HG02981 (cell line): ENCODE measurements at regions not wholly inside any gene's neighbourhood (a gene's known extent, or its start where the extent isn't known, plus 50 kb on each side); places are given as distances from the start of the nearest gene placed in this dataset.
"Not testable (repeated sequence)": the region's sequence is repeated elsewhere in the genome, so short reads cannot be mapped to it uniquely, and the experiment has no call there.

Experiments
- ATAC-seq: cut with Tn5 transposase; IDR thresholded peaks from one replicate; pipeline ENCODE4 v1.9.1; 2021; ENCODE audit warnings: mild to moderate bottlenecking, moderate library complexity; ENCODE audit not compliant: unreplicated experiment

DNA sequence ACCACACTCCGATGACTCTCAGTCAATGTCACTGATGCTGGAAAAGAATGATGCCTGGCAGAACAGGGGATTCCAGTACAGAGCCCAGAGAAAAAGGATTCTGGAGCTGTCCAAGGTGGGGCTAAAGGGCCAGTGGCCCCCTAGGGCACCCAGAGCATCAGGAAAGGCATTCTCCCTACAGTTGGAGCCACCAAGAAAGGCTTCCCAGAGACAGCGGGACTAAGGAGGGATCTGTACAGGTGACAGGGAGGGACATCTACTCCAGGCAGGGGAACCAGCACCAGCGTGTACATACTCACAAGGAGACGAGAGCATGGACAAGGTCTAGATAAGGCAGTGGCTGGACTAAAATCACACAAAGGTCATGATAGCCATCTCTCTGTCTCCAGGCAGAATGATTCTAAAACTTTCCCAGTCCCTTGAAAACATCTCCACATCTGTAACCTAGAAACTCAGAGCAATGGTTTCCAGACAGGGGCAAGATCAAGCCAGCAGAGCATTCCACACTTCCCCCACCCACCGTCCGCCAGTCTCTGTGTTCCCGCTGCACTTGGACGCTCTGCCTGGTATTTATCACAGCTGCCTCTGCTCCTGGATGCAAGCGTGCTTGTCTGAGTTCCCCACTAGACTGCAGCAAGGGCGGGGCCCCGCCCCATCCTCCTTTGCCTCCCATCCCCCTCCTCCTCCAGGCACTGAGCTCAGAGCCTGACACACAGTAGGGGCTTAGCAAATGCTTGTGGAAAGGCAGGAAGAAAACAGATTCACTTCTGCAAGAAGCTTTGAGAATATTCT is 111.6 kb upstream of the ZC3H12A start:
- no peak for ATAC-seq

DNA sequence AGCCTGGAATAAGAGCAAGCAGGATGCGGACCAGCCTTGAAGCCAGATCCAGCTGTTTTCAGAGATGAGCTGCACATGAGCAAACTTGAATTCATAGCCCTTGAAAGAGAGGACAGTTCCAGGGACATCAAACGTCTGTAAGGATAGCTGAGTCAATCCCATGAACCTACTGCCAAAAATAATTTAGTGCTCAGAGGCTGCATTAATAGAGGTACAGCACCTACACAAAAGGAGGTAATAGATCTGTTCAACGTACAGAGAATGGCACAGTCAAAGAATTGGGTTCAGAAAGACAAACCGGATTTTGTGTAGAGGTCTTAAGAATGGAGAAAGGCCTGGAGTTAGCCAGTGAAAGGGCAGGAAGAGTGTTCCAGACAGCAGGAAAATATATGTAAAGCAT is 110.8 kb upstream of the ZC3H12A start:
- ATAC-seq: no peak

- ATAC-seq: not testable (repeated sequence)
These were observed 105.6 kb upstream of the ZC3H12A start for GRCh38 chr1:37368665-37369315.

DNA sequence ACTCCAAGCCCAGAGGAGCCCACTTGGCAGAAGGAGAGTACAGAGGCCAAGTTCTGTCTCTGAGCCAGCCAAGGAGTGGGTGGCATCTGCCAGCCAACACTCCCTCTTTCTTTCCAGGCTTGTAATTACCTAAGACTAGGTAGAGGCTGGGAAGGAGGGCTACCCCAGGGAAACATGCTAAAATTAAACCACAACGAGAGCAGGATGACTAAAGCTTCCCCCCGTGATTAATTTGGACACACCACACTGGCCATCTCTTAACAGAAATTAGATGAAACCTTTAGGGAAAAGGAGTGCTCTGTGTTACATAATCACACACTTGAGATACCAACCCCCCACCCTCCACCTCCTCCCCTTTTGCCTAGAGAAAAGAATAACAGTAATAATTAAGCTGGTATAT is 102.1 kb upstream of the ZC3H12A start:
- ATAC-seq: no peak

GRCh38 chr1:37372711-37373110 is 101.7 kb upstream of the ZC3H12A start:
- no peak for ATAC-seq

DNA sequence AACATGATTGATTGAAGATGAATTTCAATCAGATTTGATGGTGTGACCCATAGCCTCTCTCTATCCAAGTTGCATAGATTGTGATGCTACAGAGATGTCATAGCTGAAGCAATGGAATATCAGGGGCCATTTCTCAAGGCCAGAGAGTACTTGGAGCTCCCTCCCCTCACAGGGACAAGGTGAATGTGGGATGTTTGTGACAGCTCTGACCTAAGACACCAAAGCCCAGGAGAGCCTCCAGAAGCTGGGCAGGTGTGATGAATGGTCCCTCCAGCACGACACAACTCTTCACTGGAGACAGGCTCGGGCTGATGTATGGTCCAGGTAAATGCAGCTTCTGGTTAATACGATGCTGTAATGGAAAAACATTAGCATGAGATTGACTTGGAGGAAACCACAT is 101.0 kb upstream of the ZC3H12A start:
- ATAC-seq: no peak

DNA sequence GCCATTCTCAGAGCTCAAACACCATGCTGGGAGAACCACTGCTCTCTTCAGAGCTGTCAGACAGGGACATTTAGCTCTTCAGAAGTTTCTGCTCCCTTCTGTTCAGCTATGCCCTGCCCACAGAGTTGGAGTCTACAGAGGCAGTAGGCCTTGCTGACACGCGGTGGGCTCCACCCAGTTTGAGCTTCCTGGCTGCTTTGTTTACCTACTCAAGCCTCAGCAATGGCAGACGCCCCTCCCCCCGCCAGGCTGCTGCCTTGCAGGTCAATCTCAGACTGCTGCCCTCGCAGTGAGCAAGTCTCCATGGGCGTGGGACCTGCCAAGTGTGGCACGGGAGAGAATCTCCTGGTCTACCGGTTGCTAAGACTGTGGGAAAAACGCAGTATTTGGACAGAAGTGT is 93.8 kb upstream of the ZC3H12A start:
- not testable (repeated sequence) for ATAC-seq

DNA sequence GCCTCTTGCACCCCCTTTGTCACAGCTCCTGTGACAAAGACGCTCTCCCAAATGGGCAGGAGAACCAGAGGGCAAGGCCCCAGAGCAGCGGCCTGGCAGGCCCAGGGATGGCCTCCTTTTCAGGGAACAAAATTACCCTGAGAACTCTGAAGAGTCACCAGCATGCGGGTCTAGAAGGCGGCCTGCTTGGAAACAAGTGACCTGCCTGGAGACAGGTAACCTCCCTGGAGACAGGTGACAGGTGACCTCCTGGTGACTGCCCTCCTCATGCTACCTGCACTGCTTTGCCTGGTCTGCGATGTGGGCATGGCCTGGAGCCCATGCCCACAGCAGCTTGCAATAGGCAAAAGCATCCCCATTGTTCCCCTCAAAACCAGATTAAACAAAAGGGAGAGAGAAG is 86.5 kb upstream of the ZC3H12A start:
- ATAC-seq: no peak

GRCh38 chr1:37389327-37389726 is 85.1 kb upstream of the ZC3H12A start:
- ATAC-seq: no peak

GRCh38 chr1:37391211-37392011 is 83.0 kb upstream of the ZC3H12A start:
- ATAC-seq: no peak

- ATAC-seq: no peak
These were observed 82.3 kb upstream of the ZC3H12A start for GRCh38 chr1:37392051-37392450.

DNA sequence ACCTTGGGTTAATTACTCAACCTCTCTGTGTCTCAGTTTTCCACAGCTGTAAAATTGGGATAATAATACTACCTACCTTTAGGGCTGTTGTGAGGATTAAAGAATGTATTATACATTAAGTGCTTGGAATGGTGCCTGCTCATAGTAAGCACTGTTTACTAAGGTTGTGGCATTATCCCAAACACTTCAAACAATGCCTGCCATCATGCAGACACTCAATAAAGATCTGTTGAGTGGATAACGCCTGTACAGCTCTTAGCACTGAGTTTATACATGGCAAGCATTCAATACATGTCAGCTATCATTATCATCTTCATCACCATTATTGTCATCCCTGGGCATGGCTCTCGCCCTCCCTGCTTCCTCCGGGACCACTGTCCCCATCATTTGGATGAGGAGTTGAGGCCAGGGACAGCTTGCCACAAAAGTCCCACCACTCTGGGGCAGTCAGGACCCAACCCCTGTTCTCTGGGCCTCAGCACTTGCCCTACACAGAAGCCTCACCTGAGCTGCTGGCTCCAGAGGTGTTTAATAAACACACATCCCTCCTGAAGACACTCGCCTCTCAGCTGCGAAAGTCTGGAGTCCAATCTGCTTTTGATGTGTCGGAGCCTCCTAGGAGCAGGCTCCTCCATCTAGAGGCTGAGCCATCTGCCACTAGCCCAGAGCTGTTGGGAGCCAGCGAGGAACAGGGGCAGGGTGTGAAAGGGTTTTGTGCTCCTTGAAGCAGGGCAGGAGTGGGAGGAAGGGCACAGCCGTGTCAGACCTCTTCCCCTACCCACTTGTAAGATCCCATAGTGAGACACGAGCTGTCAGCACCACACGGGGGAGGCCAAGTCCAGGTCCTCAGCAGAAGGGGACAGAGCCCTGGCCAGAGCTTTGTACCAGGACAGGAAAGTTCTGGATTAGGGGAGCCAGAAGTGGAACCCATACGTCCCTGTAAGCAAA is 80.9 kb upstream of the ZC3H12A start:
- ATAC-seq: no peak

DNA sequence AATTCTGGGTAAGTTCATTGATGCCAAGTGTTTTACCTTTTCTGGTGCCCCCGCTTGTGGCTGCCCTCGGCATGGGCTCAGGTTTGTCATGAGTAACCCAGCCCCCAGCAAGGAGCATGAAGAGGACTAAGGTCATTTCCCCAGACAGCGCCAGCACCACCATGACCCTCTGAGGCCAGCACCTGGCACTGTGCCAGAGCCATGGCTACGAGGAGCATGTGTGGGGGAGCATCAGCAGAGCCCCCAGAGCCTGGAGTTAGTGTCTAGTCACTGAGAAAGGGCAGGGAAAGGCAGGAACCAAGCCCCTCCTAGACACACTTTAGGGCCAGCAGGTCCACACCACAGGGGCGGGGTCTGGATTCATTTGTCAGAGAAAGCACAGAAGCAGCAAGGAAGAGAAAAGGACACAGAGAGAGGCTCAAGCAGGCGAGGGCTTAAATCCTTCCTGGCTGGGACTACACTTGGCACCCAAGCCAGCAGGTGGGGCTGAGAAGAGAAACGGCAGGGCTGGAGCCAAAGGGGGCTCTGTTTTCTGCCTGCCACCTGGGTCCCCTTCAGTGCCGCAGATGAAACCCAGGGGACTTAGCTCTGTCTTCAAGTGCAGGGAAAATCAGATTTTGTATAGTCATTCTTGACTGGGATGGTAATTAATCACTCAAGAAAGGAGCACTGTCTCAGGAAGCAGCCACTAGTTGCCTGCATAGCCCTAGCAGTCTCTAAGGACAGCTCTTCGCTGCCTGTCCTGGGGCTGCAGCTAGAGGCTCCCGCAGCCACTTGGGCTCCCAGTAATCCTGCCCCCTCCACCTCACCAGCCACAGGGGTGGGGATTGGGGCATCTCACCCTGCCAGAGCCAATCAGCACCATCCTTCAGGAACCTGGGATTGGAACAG is 79.6 kb upstream of the ZC3H12A start:
- ATAC-seq: no peak

- ATAC-seq: no peak
These were observed 76.3 kb upstream of the ZC3H12A start for GRCh38 chr1:37398096-37398495.

DNA sequence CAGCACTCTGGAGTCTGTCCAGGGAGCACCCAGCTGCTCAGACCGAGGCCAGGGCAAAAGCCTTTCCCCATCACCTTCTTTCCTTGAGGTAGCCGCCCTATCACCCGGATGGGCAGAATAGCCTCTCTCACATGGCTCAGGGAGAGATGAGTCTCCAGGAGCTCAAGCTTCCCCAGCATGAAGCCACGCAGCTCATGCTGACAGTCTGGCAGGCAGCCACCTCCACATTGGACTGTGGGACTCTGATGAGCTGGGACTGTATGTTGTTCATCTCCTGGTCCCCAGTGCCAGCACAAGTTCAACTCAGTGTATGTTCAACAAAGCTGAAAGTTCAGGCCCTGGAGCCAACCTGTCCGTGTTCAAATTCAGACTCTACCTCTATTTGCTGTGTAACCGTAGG is 75.2 kb upstream of the ZC3H12A start:
- no peak for ATAC-seq

DNA sequence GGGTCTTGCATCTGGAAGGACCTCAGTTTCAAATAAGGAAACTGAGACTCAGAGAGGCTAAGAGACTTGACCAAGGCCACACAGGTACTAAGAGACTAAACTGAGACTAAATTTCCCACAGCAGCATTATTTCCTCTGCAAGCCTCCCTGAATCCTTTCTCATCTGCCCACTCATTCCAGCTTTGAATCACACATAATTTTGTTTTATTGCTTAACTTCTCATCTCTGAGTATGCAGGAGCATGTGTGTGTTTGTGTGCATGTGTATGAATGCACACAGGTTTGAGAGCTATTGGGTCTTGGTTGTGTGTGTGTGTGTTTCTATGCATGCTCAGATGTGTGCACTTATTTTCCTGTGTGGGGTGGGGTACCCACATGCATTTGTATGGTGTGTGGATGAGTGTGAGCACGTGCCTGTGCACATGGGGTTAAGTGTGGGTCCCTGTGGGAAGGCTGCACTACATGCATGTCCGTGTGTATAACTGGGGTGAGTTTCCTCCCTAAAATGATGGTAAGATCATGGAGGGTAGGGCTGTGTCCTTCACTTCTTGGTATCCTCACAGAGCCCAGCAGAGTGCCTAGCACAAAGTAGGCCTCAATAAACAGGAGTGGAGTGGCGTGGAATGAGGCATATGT is 74.4 kb upstream of the ZC3H12A start:
- ATAC-seq: no peak

GRCh38 chr1:37400466-37401225 is 73.7 kb upstream of the ZC3H12A start:
- ATAC-seq: no peak

- no peak for ATAC-seq
These were observed 71.2 kb upstream of the ZC3H12A start for GRCh38 chr1:37403166-37403565.
